CD14-positive monocyte (primary cell): ENCODE measurements at regions not wholly inside any gene's neighbourhood (a gene's known extent, or its start where the extent isn't known, plus 50 kb on each side); places are given as distances from the start of the nearest gene placed in this dataset.
"Not testable (repeated sequence)": the region's sequence is repeated elsewhere in the genome, so short reads cannot be mapped to it uniquely, and the experiment has no call there.

ENCODE experiments used
- DNase-seq, 3 donors: peaks; one replicate each; pipeline ENCODE4 v3.0.0-alpha.2; 2011 to 2022
- H2AFZ ChIP-seq: 2 replicates; pipeline ENCODE4 v1.6.0; 2012; ENCODE audit warnings: mild to moderate bottlenecking, low read depth, low read length, inconsistent platforms; ENCODE audit not compliant: insufficient read depth, poor library complexity, severe bottlenecking
- H3K27ac ChIP-seq, 2 donors: 1 replicate in 1 of 2; 2 replicates in 1 of 2; pipeline ENCODE4 v1.5.1; 2012 to 2013; ENCODE audit warnings: low read length in 2 of 2, control low read depth in 1 of 2, inconsistent platforms in 1 of 2, low read depth in 1 of 2, mild to moderate bottlenecking in 1 of 2
- H3K27me3 ChIP-seq, 2 donors: one replicate each; pipeline versions ENCODE4 v1.6.0 to v1.6.1; 2011 to 2013; ENCODE audit warnings: low read length in 2 of 2; ENCODE audit not compliant: control insufficient read depth in 2 of 2, insufficient read depth in 2 of 2
- H3K36me3 ChIP-seq, 2 donors: replicated peaks in 1 of 2; 1 replicate in 1 of 2; 2 replicates in 1 of 2; pipeline versions ENCODE4 v1.5.1 to v1.6.1; 2012 to 2013; ENCODE audit warnings: low read length in 2 of 2, control low read depth in 1 of 2, inconsistent platforms in 1 of 2, mild to moderate bottlenecking in 1 of 2; ENCODE audit not compliant: insufficient read depth in 2 of 2, control insufficient read depth in 1 of 2
- H3K4me1 ChIP-seq, 2 donors: 1 replicate in 1 of 2; 2 replicates in 1 of 2; pipeline versions ENCODE4 v1.5.1 to v1.6.1; 2012 to 2013; ENCODE audit warnings: low read length in 2 of 2, control low read depth in 1 of 2, inconsistent platforms in 1 of 2, mild to moderate bottlenecking in 1 of 2, moderate library complexity in 1 of 2; ENCODE audit not compliant: insufficient read depth in 2 of 2, control insufficient read depth in 1 of 2
- H3K4me2 ChIP-seq: replicated peaks from 2 replicates; pipeline ENCODE3; 2012; ENCODE audit warnings: low read length, moderate library complexity, mild to moderate bottlenecking; ENCODE audit not compliant: poor library complexity, severe bottlenecking; ENCODE audit errors: extremely low read depth
- H3K4me3 ChIP-seq, 3 experiments: fragments of 200-600 bp in 1 of 3; sonication (generic) in 1 of 3; replicated peaks in 1 of 3; 1 replicate in 2 of 3; 2 replicates in 1 of 3; pipeline ENCODE4 v1.5.1; 2011 to 2013; ENCODE audit warnings: low read length in 3 of 3, mild to moderate bottlenecking in 3 of 3, control low read depth in 2 of 3, low read depth in 2 of 3, inconsistent platforms in 1 of 3, moderate library complexity in 1 of 3
- H3K79me2 ChIP-seq: 2 replicates; pipeline ENCODE4 v1.6.0; 2012; ENCODE audit warnings: mild to moderate bottlenecking, control low read depth, inconsistent platforms, low read length, moderate library complexity; ENCODE audit not compliant: insufficient read depth
- H3K9ac ChIP-seq: 2 replicates; pipeline ENCODE4 v1.6.0; 2017; ENCODE audit warnings: low read length, mild to moderate bottlenecking; ENCODE audit not compliant: insufficient read depth, poor library complexity, severe bottlenecking
- H3K9me3 ChIP-seq, 2 donors: replicated peaks in 1 of 2; 1 replicate in 1 of 2; 2 replicates in 1 of 2; pipeline versions ENCODE4 v1.5.1 to v1.6.1; 2012 to 2013; ENCODE audit warnings: low read length in 2 of 2, control low read depth in 1 of 2; ENCODE audit not compliant: control insufficient read depth in 1 of 2, insufficient read depth in 1 of 2
- H4K20me1 ChIP-seq: 2 replicates; pipeline ENCODE4 v1.6.0; 2012; ENCODE audit warnings: mild to moderate bottlenecking, low read length, control low read depth, moderate library complexity; ENCODE audit not compliant: insufficient read depth
- H3K27ac Mint-ChIP-seq, 7 donors: one replicate each; pipeline ENCODE4 v1.8.0; 2020; ENCODE audit warnings: mild to moderate bottlenecking in 7 of 7, mixed read lengths in 7 of 7, moderate library complexity in 6 of 7, inconsistent platforms in 2 of 7
- H3K27me3 Mint-ChIP-seq, 3 donors: one replicate each; pipeline ENCODE4 v1.8.0; 2021 to 2022; ENCODE audit warnings: low read depth in 3 of 3, mild to moderate bottlenecking in 3 of 3, mixed read lengths in 3 of 3, moderate library complexity in 3 of 3, inconsistent platforms in 1 of 3
- H3K36me3 Mint-ChIP-seq, 2 donors: one replicate each; pipeline ENCODE4 v1.8.0; 2020; ENCODE audit warnings: mixed read lengths in 2 of 2, inconsistent platforms in 1 of 2, mild to moderate bottlenecking in 1 of 2
- H3K4me1 Mint-ChIP-seq: one replicate; pipeline ENCODE4 v1.8.0; 2020; ENCODE audit warnings: mild to moderate bottlenecking, mixed read lengths
- H3K4me3 Mint-ChIP-seq, 2 donors: one replicate each; pipeline ENCODE4 v1.8.0; 2020; ENCODE audit warnings: mild to moderate bottlenecking in 2 of 2, mixed read lengths in 2 of 2, moderate library complexity in 1 of 2
- H3K9me3 Mint-ChIP-seq, 7 donors: one replicate each; pipeline ENCODE4 v1.8.0; 2020 to 2022; ENCODE audit warnings: mixed read lengths in 7 of 7, mild to moderate bottlenecking in 6 of 7, moderate library complexity in 6 of 7, inconsistent platforms in 2 of 7
- WGBS: methylation state at CpG from one replicate; pipeline ENCODE4 v1.1.5; 2013; ENCODE audit warnings: missing lambda C conversion rate; ENCODE audit not compliant: insufficient coverage; 5-methylcytosine and 5-hydroxymethylcytosine counted together
- intact Hi-C, 2 donors: fragments of 100-400 bp; cut with micrococcal nuclease; formaldehyde crosslinking; loops; one replicate each; pipeline versions ENCODE4 v1.15.0 to v1.15.1; 2023
- TF ChIP-seq, protein P1 (sequence below): fragments of 200-600 bp; IDR thresholded peaks from one replicate; pipeline ENCODE4 v1.8.0; 2022; ENCODE audit warnings: antibody characterized with exemption, mild to moderate bottlenecking

DNA sequence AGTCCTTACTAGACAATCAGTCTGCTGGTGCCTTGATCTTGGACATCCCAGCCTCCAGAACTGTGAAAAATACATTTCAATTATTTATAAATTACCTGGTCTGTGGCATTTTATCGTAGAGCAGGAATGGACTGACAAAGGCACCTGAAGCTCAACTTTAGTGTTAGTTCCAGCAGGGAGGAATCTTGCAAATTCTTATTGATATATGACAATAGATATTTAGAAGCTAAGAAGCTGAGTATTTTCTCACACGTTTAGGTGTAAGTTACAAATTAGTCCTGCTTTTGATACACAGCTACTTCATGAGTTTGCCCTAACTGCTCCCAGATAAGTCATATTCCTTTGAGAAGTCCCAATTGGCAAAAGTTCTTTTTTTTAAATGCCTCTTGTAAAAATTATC is 138.0 kb upstream of the ZNF217 start:
- H3K27me3 ChIP-seq: no peaks in the 10 kb centered on the region
- TF ChIP-seq, protein P1, sequence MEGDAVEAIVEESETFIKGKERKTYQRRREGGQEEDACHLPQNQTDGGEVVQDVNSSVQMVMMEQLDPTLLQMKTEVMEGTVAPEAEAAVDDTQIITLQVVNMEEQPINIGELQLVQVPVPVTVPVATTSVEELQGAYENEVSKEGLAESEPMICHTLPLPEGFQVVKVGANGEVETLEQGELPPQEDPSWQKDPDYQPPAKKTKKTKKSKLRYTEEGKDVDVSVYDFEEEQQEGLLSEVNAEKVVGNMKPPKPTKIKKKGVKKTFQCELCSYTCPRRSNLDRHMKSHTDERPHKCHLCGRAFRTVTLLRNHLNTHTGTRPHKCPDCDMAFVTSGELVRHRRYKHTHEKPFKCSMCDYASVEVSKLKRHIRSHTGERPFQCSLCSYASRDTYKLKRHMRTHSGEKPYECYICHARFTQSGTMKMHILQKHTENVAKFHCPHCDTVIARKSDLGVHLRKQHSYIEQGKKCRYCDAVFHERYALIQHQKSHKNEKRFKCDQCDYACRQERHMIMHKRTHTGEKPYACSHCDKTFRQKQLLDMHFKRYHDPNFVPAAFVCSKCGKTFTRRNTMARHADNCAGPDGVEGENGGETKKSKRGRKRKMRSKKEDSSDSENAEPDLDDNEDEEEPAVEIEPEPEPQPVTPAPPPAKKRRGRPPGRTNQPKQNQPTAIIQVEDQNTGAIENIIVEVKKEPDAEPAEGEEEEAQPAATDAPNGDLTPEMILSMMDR: no peak
- H3K4me3 ChIP-seq: no peak overlapping the region
- no peak for DNase-seq
- no peaks in the 10 kb centered on the region for H3K9me3 ChIP-seq
- no peak overlapping the region for H3K4me2 ChIP-seq
- H2AFZ ChIP-seq: no peak overlapping the region
- H4K20me1 ChIP-seq: no peaks in the 10 kb centered on the region
- no peaks in the 10 kb centered on the region for H3K36me3 ChIP-seq
- H3K36me3 Mint-ChIP-seq: no peaks in the 10 kb centered on the region
- H3K9me3 Mint-ChIP-seq: peaks cover 0 to 2% (median 0%) of the 10 kb centered on the region in 7 donors
- no CpG with 5 or more reads among the region's 2 CpGs for WGBS
- no peaks in the 10 kb centered on the region for H3K79me2 ChIP-seq
- intact Hi-C loops: loop anchor here in 1 of 2 donors (10.0 kb wide), 1 partner anchor 203 kb away; no protein-coding TSS in a partner anchor
- no peak overlapping the region for H3K27ac ChIP-seq
- H3K4me1 ChIP-seq: peaks cover 35 to 46% of the 10 kb centered on the region in 2 donors
- no peak overlapping the region for H3K9ac ChIP-seq
- H3K4me1 Mint-ChIP-seq: peaks cover 44% of the 10 kb centered on the region
- peaks cover 0 to 2% (median 0%) of the 10 kb centered on the region in 3 donors for H3K27me3 Mint-ChIP-seq
- H3K27ac Mint-ChIP-seq: no peak overlapping the region
- H3K4me3 Mint-ChIP-seq: no peak overlapping the region

DNA sequence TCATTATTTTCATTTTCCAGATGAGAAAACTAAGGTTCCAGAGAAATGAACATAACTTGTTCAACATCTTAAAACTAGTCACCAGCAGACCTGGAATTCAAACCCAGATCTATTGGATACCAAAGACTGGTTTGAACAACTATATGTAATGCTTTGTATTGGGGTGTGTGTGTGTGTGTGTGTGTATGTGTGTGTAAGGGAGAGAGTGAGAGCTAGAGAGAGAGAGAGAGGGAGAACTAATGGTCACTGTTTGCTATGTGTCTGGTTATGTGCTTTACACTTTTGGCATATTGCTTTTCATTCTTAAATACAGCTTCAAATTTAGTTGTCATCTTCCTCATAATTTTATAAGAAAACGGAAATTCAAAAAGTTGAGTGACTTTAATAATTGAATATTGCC is 134.7 kb upstream of the ZNF217 start:
- Histone ChIP-seq H3K27ac (no peak overlapping the region), H2AFZ (no peak overlapping the region), H4K20me1 (no peaks in the 10 kb centered on the region), H3K9me3 (no peaks in the 10 kb centered on the region), H3K4me1 (peaks cover 36 to 45% of the 10 kb centered on the region in 2 donors), H3K79me2 (no peaks in the 10 kb centered on the region), H3K4me3 (no peak overlapping the region), H3K36me3 (no peaks in the 10 kb centered on the region), H3K27me3 (no peaks in the 10 kb centered on the region), H3K9ac (no peak overlapping the region), H3K4me2 (no peak overlapping the region)
- H3K27me3 Mint-ChIP-seq: no peaks in the 10 kb centered on the region
- TF ChIP-seq, protein P1: no peak
- intact Hi-C loops: no loop called here
- no peak overlapping the region for H3K27ac Mint-ChIP-seq
- no peak for DNase-seq
- H3K9me3 Mint-ChIP-seq: no peaks in the 10 kb centered on the region
- peaks cover 38% of the 10 kb centered on the region for H3K4me1 Mint-ChIP-seq
- H3K36me3 Mint-ChIP-seq: no peaks in the 10 kb centered on the region
- no peak overlapping the region for H3K4me3 Mint-ChIP-seq
- no CpG with 5 or more reads among the region's 1 CpG for WGBS

DNA sequence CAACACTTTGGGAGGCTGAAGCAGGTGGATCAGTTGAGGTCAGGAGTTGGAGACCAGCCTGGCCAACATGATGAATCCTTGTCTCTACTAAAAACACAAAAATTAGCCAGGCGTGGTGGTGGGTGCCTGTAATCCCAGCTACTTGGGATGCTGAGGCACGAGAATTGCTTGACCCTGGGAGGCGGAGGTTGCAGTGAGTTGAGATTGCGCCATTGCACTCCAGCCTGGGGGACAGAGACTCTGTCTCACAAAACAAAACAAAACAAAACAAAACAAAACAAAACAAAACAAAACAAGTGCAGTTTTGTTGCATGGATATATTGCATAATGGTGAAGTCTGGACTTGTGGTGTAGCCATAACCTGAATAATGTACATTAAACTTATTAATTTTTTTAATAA is 133.6 kb upstream of the ZNF217 start:
- H4K20me1 ChIP-seq, H3K4me2 ChIP-seq, H3K27me3 Mint-ChIP-seq, H3K27me3 ChIP-seq, H3K79me2 ChIP-seq, H3K36me3 ChIP-seq, H2AFZ ChIP-seq, H3K9me3 Mint-ChIP-seq, intact Hi-C loops, H3K9me3 ChIP-seq, H3K27ac ChIP-seq, H3K36me3 Mint-ChIP-seq, H3K9ac ChIP-seq, H3K4me3 ChIP-seq: not testable (repeated sequence)
- H3K4me1 ChIP-seq: peaks cover 36 to 42% of the 10 kb centered on the region in 2 donors
- H3K27ac Mint-ChIP-seq: peak overlapping the region in 6 of 7 donors; percentile 7 to 83 (median 70)
- WGBS: no CpG with 5 or more reads among the region's 4 CpGs
- DNase-seq: peak in 1 of 3 donors; percentile 38
- H3K4me3 Mint-ChIP-seq: peak overlapping the region in 1 of 2 donors; percentile 48
- H3K4me1 Mint-ChIP-seq: peaks cover 35% of the 10 kb centered on the region
